ENCODE measurements at regions not wholly inside any gene's neighbourhood (a gene's known extent, or its start where the extent isn't known, plus 50 kb on each side); places are given as distances from the start of the nearest gene placed in this dataset.

DNA sequence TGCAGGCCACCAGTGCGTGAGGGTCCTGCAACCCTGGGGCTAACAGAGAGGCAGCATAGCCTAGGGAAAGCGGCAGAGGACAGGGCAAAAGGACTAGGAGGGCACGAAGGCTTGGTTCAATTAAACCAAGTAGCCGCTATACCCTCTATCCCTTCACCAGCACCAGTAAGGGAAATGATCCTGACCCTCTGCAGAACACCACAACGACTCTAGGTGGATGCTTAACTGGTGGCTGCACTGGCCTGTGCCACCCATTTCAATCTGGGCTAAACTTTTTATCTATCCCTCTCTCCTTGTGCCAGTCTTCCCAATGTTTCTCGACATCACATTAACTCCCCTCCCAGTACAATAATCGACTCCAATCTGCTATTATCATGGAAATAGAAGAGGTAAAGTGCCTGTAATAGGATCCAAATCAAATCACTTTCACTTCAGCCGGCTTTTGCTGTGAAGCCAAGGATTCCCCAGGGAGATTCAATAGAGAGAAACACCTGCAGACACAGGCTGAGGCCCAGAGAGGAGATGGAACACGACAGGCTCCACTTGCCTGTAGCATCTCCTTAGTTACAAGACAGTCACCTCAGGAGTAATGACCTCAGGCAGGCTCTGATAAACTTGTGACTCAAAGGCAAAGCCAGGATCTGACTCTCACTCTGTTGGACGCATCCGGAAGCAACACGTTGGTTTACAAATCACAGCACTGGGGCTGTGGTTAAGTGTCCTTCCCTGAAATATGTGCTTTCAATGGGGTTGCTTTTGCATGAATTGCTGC, 791.6 kb upstream of the ARRDC4 start:
- TF ChIP-seq, protein P1, sequence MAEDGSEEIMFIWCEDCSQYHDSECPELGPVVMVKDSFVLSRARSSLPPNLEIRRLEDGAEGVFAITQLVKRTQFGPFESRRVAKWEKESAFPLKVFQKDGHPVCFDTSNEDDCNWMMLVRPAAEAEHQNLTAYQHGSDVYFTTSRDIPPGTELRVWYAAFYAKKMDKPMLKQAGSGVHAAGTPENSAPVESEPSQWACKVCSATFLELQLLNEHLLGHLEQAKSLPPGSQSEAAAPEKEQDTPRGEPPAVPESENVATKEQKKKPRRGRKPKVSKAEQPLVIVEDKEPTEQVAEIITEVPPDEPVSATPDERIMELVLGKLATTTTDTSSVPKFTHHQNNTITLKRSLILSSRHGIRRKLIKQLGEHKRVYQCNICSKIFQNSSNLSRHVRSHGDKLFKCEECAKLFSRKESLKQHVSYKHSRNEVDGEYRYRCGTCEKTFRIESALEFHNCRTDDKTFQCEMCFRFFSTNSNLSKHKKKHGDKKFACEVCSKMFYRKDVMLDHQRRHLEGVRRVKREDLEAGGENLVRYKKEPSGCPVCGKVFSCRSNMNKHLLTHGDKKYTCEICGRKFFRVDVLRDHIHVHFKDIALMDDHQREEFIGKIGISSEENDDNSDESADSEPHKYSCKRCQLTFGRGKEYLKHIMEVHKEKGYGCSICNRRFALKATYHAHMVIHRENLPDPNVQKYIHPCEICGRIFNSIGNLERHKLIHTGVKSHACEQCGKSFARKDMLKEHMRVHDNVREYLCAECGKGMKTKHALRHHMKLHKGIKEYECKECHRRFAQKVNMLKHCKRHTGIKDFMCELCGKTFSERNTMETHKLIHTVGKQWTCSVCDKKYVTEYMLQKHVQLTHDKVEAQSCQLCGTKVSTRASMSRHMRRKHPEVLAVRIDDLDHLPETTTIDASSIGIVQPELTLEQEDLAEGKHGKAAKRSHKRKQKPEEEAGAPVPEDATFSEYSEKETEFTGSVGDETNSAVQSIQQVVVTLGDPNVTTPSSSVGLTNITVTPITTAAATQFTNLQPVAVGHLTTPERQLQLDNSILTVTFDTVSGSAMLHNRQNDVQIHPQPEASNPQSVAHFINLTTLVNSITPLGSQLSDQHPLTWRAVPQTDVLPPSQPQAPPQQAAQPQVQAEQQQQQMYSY (CRISPR knock-in tag; IDR thresholded peaks at IDR 0.05): no peak
- no peak for TF ChIP-seq SP1 (CRISPR knock-in tag; conservative IDR thresholded peaks at IDR 0.05)
- TF ChIP-seq NR2C2 (CRISPR knock-in tag; IDR thresholded peaks at IDR 0.05): no peak
- TF ChIP-seq, protein P2, sequence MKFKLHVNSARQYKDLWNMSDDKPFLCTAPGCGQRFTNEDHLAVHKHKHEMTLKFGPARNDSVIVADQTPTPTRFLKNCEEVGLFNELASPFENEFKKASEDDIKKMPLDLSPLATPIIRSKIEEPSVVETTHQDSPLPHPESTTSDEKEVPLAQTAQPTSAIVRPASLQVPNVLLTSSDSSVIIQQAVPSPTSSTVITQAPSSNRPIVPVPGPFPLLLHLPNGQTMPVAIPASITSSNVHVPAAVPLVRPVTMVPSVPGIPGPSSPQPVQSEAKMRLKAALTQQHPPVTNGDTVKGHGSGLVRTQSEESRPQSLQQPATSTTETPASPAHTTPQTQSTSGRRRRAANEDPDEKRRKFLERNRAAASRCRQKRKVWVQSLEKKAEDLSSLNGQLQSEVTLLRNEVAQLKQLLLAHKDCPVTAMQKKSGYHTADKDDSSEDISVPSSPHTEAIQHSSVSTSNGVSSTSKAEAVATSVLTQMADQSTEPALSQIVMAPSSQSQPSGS (CRISPR knock-in tag; IDR thresholded peaks at IDR 0.05; ENCODE audit: borderline replicate concordance, low read depth): no peak
- TF ChIP-seq NFATC4 (CRISPR knock-in tag; IDR thresholded peaks at IDR 0.05): no peak
- TF ChIP-seq, protein P3, sequence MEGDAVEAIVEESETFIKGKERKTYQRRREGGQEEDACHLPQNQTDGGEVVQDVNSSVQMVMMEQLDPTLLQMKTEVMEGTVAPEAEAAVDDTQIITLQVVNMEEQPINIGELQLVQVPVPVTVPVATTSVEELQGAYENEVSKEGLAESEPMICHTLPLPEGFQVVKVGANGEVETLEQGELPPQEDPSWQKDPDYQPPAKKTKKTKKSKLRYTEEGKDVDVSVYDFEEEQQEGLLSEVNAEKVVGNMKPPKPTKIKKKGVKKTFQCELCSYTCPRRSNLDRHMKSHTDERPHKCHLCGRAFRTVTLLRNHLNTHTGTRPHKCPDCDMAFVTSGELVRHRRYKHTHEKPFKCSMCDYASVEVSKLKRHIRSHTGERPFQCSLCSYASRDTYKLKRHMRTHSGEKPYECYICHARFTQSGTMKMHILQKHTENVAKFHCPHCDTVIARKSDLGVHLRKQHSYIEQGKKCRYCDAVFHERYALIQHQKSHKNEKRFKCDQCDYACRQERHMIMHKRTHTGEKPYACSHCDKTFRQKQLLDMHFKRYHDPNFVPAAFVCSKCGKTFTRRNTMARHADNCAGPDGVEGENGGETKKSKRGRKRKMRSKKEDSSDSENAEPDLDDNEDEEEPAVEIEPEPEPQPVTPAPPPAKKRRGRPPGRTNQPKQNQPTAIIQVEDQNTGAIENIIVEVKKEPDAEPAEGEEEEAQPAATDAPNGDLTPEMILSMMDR (IDR thresholded peaks at IDR 0.05): no peak
- no peak for TF ChIP-seq NR1H2 (CRISPR knock-in tag; IDR thresholded peaks at IDR 0.05)
- TF ChIP-seq, protein P4, sequence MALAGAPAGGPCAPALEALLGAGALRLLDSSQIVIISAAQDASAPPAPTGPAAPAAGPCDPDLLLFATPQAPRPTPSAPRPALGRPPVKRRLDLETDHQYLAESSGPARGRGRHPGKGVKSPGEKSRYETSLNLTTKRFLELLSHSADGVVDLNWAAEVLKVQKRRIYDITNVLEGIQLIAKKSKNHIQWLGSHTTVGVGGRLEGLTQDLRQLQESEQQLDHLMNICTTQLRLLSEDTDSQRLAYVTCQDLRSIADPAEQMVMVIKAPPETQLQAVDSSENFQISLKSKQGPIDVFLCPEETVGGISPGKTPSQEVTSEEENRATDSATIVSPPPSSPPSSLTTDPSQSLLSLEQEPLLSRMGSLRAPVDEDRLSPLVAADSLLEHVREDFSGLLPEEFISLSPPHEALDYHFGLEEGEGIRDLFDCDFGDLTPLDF (CRISPR knock-in tag; IDR thresholded peaks at IDR 0.05): no peak

Measured in WTC11 (cell line).